ENCODE measurements at regions not wholly inside any gene's neighbourhood (a gene's known extent, or its start where the extent isn't known, plus 50 kb on each side); places are given as distances from the start of the nearest gene placed in this dataset.

DNA sequence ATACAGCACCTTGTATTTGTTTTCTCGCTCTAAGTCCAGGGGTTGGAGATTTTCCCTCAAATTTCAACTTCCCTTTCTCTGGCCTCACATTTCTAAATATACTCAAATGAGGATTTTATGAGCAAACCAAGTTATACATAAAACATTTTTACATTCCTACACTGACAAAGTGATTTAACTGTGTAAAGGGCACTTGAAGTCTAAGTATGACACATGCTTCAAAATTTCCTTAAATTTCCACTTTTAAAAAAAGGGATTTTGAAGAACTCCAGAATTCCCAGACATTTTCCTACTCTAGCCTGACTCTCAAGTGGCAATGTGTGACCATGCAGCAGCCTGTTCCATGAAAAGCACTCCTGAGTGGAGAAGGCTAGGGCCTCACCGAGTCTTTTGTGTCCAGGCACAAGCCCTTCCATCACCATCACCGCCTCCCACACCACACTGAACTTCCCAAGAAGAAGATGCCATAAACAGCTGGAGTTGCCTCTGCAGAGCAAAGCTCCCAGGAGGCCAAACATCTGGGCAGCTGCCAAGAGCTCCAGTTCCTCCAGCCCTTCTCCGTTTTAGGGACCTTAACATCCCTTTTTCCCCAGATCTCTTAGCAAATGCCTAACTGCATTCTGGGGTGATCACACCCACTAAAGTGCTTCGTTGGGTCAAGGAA lies 68.9 kb downstream of the NCR2 start:
- no peak for DNase-seq

DNA sequence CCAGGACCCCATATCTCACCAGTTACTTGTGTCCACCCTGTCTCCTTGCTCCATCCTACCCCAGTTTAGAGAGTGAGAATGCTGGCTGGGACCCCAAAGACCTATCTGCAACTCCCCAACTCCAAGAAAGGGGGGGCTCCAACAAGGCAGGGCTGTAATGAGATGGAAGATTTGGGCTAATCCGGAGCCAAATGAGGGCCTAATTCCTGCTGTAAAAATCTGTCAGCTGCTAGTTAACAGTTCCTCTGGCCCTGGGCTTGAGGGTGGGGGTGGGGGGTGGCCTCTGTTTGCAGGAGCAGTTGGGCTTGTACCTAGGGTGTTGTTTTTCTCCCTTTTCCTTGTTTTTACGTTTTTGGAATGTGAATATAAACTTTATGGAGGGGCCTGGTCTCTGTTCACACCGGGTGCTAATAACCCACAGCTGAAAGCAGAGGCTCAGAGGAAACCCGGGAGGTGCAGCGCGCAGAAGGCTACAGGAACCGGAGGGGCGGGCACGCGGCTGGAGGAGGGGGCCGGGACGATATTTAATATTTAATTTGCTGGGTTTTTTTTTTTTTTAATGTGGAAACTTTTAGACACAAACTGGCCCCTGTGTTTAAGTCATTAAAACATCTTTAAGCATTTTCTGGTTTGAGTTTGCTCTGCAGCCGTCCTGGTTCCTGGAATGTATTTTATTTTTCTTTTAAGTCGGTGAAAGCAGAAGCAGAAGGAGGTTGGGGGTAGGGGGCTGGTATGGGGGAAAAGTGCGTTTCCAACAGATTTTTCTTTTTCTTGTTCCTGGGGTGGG lies 70.7 kb downstream of the NCR2 start:
- no peak for DNase-seq

DNA sequence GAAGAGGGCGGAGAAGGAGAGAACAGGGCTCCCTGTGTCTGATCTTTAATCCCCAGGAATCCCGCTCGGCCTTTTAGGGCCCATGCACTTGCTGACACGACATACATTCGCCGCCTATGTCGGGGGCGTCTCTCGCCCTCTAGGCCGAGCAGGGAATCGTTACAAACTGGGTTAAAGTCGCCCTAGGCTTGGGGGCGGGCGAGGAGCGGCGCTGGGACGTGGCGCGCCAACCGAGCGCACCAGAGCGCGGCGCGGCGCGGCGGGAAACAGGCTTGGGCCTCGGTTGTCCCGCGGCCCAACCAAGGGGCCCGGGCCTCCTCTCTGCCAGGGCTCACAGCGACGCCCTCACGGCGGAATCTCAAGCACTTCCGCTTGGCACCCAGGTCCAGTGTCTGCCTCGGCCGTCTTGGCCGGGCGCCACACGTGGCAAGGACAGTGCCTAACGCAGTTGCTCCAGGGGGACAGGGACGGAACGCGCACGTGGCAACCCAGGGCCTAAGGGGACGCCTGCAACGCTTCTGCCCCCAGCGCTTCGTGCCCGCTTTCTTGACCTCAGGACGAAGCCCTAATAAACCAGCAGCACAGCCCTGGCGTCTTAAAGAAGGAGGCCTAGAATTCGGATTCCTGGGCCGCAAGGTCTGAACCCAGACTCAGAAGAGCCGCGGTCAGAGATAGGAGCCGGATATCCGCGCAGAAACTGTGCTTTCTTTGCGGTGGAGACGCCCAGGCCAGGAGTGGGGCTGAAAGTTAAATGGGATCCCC lies 71.5 kb downstream of the NCR2 start:
- DNase-seq, result no peak

DNA sequence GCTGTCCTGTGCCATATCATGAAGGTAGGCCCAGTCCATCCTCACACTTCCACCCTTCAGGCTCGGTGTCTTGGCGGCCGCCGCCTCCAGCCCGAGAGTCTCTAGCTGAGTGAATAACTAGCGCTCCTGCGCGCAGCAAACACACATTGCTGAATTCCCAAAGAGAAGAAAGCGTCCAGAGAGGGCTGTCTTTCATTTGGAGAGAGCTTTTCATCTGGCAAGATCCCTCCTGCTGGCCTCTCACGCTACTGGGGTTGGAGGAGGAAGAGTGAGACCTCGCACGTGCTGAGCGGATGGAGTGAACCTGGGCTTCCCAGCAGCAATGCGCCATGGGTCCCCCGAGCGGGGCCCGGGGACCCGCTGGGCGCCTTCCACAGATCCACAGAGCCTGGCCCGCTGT lies 73.2 kb downstream of the NCR2 start:
- DNase-seq, result no peak

DNA sequence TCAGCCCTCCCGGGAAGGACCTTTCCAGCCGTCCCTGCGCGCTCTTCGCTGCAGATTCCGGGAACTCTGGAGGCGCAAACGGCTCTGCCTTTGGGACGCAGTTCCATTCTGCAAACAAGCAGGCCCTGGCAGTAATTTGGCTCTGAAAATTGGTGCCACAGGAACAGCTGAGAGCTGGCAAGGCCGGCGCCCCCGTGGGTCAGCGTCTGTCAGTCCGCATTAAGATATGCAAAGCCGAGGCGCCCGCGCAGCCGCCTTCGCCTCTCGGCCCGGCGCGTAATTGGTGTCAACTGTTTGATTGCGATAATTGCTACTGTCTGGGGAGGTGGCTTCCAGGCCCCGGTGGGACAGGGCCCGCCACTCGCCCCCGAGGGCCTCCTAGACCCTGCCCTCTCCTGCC lies 73.6 kb downstream of the NCR2 start:
- DNase-seq, result no peak

DNA sequence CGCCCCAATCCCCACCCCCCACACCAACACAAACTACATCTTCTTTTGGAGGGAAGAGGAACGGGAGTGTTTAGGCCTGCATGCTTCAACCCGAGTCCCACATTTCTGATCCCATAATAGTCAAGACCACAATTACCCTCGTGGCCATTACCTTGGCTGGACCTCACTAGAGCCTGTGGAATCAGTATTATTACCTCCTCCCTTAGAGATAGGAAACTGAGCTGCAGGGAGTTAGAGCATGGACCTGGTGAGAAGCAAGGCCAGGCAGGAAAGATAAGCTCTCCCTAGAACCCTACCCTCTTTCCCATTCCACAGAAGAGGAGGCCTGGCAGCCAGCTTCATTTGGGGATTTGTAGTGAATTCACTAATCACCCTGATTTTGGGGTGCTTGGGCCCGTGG lies 74.1 kb downstream of the NCR2 start:
- DNase-seq, result no peak

DNA sequence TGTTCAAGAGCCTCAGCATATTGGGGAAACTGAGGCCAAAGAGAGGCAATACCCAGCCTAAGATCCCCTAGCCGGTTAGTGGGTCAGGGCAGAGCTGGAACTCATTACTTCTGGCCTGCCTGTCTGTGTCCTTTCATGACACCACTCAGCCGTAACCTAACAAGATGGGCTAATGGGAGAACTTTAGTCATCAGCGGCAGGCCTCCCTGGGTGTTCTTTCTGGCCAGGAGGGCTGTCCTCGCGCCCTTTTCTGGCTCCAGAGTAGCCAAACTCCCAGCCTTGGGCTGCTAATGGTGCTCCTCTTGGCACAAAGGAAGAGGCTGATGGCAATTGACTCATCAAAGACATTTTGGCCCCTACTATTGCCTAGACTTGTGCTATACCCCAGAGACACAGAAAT lies 76.6 kb downstream of the NCR2 start:
- no peak for DNase-seq

DNA sequence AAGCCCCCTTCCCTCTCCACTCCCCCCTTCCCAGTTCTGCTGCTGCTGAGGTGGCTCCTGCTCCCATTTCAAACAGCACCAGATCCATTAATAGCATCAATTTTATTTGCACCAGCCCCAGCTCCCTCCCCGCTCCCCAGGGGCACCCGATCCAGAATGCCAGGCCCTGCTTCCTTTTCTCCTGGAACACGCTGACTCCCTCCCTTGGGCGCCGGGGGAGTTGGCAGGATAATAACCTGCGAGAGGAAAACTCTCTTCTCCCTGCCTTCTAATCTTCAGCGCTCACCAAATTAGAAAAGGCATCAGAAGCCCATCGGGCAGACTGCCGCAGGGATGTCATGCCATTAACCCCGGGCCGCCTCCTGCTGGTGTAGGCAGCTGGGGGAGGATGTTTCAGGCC lies 77.8 kb downstream of the NCR2 start:
- DNase-seq, result no peak

DNA sequence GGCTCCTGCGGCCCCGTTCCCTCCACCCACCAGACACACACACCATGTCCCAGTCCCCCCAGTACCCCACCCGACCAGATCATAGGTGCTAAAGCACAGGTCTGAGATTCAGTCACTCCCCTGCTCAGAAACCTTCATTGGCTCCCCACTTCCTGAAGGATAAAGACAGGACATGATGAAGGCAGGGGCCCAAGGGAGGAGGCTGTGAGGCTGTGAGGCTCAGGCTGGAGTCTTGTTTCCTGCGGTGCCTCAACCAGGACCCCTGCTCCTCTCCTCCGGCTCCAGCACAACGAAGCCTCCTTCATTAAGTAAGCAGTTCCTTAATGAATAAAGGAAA lies 81.1 kb downstream of the NCR2 start:
- no peak for DNase-seq

DNA sequence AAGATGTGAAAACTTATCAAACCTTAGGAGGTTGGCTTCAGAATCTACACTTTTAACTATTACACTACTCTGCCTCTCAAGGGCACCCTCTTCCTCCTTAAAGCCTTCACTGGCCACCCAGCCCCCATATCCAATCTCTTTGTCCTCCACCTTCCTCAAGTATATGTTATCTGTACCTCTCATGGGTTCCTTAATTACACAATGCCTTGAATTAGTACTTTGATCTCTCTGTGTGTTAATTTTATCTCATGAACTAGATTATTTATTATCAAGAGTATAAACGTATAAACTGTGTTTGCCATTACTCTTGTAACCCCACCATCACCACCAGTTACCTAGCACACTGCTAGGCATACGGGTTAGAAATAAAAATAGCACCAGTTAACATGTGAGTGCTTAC lies 83.3 kb downstream of the NCR2 start:
- DNase-seq, result no peak

DNA sequence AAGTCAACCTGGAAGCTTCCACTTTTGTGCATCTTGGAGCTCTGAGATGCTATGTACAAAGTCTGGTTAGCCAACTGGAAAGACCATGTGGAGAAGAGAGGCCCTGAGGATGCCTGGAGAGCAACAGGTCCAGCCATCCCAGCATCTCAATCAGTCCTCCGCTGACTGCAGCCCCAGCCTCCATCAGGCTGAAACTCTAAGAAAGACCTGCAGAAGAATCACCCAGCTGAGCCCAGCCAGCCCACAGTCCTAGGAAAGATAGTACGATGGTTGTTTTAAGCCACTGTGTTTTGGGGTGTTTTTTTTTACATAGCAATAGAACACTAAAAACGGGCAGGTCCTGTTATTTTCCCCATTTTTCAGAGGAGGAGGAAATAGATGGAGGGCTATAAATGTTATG lies 84.0 kb downstream of the NCR2 start:
- no peak for DNase-seq

DNA sequence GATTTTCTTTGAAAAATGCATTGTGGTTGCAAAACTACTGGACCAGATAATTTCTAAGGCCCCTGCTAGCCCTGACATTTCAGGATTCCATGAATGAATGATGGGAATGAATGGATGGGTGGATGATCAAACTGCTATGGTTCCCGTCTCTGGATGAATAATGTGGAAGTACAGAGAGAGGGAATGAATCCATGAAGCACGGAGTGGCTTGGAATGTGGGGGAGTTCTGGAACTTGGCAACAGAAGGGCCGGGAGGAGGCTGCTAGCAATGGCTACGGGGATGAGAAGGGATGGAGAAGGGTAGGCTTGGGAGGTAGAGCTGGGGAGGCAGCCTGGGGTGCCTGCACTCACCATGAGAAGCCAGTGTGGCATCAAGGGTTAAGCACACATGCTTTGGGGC lies 84.8 kb downstream of the NCR2 start:
- DNase-seq, result no peak

DNA sequence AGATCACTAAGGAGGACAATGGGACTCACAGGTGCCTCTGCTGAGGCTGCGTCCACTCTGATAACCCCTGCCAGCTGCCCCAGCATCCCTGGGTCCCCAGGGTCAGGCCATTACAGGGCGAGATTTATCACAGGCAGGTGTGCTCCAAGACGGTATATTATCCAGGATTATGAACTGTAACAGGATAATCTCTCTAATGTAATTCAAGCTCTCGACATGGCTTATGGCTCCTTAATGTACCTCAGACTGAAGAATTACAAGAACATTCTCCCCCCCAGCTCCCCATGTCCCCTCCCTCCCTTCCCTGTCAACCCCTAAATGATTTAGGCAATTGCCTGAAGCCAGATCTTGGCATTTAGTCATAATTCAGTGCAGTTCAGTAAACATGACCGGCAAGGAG lies 86.8 kb downstream of the NCR2 start:
- DNase-seq, result no peak

DNA sequence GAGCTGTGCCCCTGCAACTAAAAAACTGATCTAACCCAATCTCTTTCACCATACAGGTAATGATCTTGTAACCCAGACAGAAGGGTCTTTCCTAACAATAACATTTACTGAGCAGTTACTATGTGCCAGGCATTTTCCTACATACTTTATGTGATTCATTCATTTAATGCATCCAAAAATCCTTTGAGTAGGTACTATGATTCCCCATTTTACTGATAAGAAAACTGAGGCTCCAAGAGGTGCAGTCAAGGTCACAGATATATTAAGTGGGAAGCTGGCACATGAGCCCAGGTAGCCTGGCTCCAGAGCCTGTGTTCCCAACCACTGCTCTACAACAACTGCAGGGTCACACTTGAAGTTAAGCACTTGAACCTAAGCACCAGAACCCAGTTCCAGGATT lies 87.6 kb downstream of the NCR2 start:
- no peak for DNase-seq

DNA sequence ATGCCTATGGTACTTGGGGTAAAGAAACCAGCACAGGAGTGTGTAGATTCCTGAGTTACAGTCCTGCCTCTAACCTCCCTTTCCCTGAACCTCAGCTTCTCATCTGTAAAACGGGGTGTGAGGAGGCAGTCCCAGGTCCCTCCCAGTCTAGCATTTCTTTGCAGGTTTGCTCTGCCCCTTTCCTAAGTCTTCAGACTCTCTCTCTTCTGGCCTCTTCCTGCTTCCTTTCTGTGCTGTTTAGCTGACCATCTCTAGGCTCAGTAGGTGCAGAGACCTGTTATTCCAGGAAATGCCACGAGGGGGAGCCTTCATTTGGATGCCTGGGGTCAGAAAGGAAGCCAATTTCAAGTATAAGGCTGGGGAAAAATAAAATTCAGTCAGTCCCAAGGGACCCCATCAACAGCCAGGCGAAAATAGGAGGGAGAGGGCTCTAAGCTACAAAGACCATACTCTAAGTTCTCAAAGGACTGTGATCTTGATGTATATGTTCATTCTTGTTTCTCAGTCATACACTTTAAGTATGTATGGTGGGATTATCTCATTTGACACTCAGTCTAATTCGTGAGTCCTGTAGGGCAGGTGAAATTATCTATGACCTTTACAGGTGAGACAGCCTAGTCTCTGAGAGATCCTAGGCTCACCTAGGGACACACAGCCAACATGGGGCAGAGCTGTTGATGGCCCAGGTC lies 89.1 kb downstream of the NCR2 start:
- peak; percentile 40 for DNase-seq

DNA sequence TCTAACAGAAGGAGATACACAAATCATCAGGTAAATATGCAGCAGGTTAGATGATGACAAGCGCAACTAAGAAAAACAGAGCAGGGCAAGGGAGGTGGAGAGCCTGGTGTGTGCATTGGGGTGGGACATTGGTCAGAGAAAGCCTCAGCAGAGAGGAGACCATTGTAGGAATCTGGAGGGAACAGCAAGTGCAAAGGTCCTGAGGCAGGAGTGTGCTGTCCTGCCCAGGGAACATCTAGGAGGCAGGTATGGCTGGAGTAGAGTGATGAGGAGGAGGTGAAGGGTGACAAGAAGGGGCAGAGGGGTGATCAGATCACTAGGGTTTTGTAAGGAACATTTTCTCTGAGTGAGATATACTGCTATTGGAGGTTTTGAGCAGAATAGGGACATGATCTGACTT lies 90.1 kb downstream of the NCR2 start:
- no peak for DNase-seq

DNA sequence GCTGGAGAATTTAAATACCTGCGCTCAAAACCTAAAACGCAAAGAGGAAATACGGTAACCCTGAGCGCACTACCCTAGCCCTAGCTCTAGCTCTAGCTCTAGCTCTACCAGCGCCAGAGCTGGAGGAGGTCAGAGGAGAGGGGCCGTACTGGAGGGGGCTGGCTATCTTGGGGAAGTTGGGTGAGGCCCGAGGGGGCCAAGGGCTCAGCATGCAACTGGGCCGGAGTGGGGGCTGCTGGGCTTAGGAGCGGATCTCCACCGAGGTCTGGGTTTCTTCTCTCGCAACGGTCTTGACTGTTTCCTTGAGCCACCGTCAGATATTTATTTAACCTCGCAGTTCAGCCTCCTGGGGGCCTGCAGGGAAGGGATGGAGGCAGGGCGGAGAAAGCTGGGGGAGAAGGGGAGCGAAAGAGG lies 91.0 kb downstream of the NCR2 start:
- no peak for DNase-seq

DNA sequence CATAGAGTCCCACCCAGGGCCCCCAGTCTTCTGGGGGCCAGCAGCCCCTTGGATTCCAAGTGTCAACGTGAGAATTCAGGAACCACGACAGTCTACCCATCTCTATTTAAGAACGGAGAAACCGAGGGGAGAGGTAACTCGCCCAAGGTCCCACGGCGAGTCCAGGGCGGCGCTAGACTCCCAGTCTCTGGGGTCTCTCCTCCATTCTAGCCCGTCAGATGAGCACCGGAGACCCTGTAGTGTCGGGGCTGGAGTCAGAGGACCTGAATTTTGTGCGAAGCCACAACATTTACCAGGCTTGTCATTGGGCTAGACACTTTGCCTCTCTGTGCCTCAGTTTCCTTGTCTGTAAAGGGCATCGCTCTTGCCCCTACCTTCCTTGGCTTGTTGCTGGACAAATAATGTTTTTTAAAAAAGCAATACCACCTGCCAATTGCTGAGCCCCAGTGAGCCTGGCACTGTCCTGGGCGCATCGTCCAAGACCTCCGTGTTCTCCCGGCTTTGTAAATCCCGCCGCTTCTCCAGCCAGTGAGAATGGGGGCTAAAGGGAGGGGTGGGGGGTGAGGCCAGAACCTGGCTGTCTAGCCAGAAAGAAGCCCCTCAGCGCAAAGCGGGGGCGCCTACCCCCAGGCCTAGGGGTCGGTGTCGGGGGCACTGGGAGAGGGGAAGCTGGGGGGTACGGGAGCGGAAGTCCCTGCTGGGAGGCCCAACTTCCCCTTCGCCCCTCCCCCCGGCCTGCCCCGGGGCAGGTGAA lies 91.7 kb downstream of the NCR2 start:
- no peak for DNase-seq

DNA sequence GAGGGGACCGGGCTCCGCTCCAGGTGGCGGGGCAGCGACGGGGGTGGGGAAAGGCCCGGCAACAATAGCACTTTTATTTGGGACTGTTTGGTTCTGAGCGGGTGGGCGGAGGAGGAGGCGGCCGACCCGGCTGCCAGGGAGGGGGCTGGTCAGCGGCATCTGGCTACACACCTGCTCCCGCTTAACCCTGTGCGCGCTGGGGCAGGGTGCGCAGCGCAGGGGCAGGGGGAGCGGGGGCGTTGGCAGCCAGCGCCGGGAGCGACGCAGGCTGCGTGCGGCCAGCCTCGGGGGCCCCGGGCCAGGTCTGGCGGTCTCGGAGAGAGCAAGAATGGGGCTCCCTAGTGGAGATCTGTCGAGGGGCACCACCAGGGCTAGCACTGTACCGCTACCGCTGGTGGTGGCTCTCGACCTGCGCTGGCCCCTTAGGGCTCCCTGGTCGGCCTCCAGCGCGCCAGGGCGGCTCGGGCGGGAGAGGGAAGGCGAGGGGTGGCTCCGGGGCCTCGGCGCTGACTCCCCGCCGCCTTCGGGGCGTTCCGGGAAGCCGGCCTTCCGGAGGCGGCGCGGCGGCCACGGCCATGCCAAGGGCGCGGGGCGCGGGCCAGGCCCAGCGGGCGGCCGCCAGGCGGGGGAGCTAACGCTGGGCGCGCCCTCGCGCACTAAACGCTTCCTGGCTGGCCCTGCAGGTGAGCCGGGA lies 92.4 kb downstream of the NCR2 start:
- DNase-seq, result no peak

DNA sequence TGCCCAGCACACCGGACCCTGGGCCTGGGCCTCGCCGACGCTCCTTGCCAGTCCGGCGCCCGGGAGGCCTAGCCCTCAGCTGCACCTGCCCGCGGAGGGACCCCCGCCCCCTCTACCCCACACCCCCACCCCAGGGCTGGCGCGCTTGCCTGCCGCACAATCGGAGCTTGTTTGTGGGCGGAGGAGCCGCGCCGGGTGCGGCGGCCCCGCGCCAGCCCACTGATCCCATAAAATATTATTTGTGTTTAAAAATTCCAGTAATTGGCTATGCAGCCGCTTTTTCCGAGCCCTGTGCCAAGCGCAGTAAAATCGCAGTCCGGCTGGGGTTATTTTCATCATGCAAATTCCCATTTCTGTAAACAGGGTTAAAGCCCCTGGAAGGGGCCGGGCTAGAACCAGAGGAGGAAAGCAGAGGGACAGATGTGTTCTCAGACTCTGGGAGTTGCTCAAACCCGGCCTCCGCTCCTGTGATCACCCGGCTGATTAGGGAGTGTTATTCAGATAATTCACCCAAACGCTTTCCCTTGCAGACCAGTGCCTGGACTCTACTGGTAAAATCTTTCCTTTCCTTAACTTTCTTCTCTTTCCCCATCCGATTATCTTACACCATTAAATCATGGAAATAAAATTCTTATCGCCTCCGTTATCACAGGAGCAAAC lies 93.1 kb downstream of the NCR2 start:
- DNase-seq, result no peak

DNA sequence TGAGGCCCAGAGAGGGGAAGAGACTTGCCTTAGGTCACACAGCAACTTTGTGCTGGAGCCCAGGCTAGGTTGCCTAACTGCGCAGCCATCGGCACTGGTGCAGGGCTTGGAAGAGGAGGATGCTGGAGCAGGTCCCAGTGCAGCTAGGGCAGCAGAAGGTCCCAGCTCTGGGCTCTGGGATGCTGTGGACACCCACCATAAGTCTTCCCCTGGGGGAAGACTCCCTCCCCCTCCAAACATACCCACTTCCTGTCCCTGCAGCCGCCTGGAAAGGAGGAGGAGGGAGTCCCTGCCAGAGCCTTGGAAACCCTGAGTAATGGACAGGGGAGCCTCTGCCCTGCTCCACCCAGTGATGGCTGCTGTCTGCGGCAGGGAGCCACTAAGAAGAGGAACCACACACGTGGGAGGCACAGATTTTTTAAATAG lies 93.6 kb downstream of the NCR2 start:
- DNase-seq, result no peak
